Caco-2 (cell line): ENCODE measurements at regions not wholly inside any gene's neighbourhood (a gene's known extent, or its start where the extent isn't known, plus 50 kb on each side); places are given as distances from the start of the nearest gene placed in this dataset.

Experiments used
- BruUV-seq: library from RNA; stranded (reverse); fragments of 400-500 nt; replicated peaks from 2 replicates; lab custom pipeline; 2021; lab: Mats Ljungman, UMichigan
- CTCF ChIA-PET: fragments of 300-600 bp; sonication (Branson Sonifier 250); formaldehyde crosslinking; loops from one replicate; lab custom pipeline; 2022; ENCODE audit warnings: antibody characterized with exemption; lab: Charles Lee
- POLR2A ChIA-PET: fragments of 300-600 bp; sonication (Branson Sonifier 250); formaldehyde crosslinking; loops from one replicate; lab custom pipeline; 2022; ENCODE audit warnings: antibody characterized with exemption; lab: Charles Lee
- DNase-seq, 2 experiments: peaks; one replicate each; pipeline versions ENCODE4 v3.0.0 to v3.0.0-alpha.2; 2020 to 2022
- H3K27me3 ChIP-seq: replicated peaks from 2 replicates; pipeline ENCODE4 v1.6.0; 2011; ENCODE audit warnings: low read length; ENCODE audit not compliant: control insufficient read depth, insufficient read depth
- H3K36me3 ChIP-seq: 2 replicates; pipeline ENCODE4 v1.5.1; 2011; ENCODE audit warnings: low read length; ENCODE audit not compliant: control insufficient read depth, insufficient read depth
- H3K4me1 ChIP-seq: fragments of 250-450 bp; sonication (Bioruptor Pico); 2 replicates; pipeline ENCODE4 v1.5.1; 2020; ENCODE audit warnings: mild to moderate bottlenecking
- H3K4me3 ChIP-seq: 2 replicates; pipeline ENCODE4 v1.5.1; 2011; ENCODE audit warnings: low read depth, mild to moderate bottlenecking, control low read depth, low read length
- H3K9me3 ChIP-seq: fragments of 250-450 bp; sonication (Bioruptor Pico); 2 replicates; pipeline ENCODE4 v1.5.1; 2020; ENCODE audit warnings: mild to moderate bottlenecking, moderate library complexity
- H3K27ac Mint-ChIP-seq: one replicate; pipeline ENCODE4 v1.8.0; 2022; ENCODE audit warnings: mixed read lengths; ENCODE audit not compliant: unreplicated experiment
- H3K27me3 Mint-ChIP-seq: one replicate; pipeline ENCODE4 v1.8.0; 2022; ENCODE audit warnings: mixed read lengths; ENCODE audit not compliant: insufficient read depth, unreplicated experiment
- H3K36me3 Mint-ChIP-seq: one replicate; pipeline ENCODE4 v1.8.0; 2022; ENCODE audit warnings: mild to moderate bottlenecking, mixed read lengths; ENCODE audit not compliant: insufficient read depth, unreplicated experiment
- H3K4me1 Mint-ChIP-seq: one replicate; pipeline ENCODE4 v1.8.0; 2022; ENCODE audit warnings: low read depth, mixed read lengths; ENCODE audit not compliant: unreplicated experiment
- H3K4me3 Mint-ChIP-seq: one replicate; pipeline ENCODE4 v1.8.0; 2022; ENCODE audit warnings: mild to moderate bottlenecking, moderate library complexity, mixed read lengths; ENCODE audit not compliant: unreplicated experiment
- H3K9me3 Mint-ChIP-seq: one replicate; pipeline ENCODE4 v1.8.0; 2022; ENCODE audit warnings: mixed read lengths; ENCODE audit not compliant: unreplicated experiment
- intact Hi-C: fragments of 100-400 bp; cut with micrococcal nuclease; formaldehyde crosslinking; loops from one replicate; pipeline ENCODE4 v1.10.0; 2022; ENCODE audit not compliant: unreplicated experiment
- TF ChIP-seq, protein P1 (sequence below), 2 experiments: fragments of 200-600 bp in 1 of 2; IDR thresholded peaks; 1 replicate in 1 of 2; 2 replicates in 1 of 2; pipeline versions ENCODE4 v1.5.1 to v1.8.0; 2011 to 2022; ENCODE audit warnings: antibody characterized with exemption in 1 of 2, control low read depth in 1 of 2, inconsistent platforms in 1 of 2, low read depth in 1 of 2, low read length in 1 of 2, mild to moderate bottlenecking in 1 of 2, moderate library complexity in 1 of 2; ENCODE audit not compliant: insufficient read depth in 1 of 2, severe bottlenecking in 1 of 2, unreplicated experiment in 1 of 2

DNA sequence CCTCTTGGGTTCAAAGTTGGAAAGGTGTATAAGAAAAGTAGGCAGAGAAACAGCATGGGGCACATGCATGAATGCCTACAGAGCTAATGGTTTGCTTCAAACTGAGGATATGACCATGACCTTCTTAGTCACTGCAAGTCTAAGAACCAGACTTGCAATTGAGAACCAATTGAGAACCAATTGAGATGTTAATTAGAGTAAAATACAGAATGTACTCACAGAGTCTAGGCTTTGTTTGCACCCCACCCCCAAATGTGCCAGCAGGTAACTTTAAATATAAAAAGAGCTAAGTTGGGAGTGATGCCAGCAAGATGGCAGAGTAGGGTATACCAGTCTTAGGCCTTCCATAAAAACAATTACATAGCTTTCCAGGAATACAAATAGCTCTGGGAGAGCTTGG lies 227.3 kb upstream of the ALG10 start:
- BruUV-seq: no TSS peak
- Histone ChIP-seq H3K9me3 (no peaks in the 10 kb centered on the region), H3K4me1 (no peaks in the 10 kb centered on the region), H3K27me3 (no peaks in the 10 kb centered on the region), H3K36me3 (no peaks in the 10 kb centered on the region), H3K4me3 (no peak overlapping the region)
- POLR2A ChIA-PET: no interaction called here
- no peak for DNase-seq
- Mint-ChIP-seq H3K27ac (no peak overlapping the region), H3K4me3 (no peak overlapping the region), H3K9me3 (no peaks in the 10 kb centered on the region), H3K27me3 (no peaks in the 10 kb centered on the region), H3K4me1 (no peaks in the 10 kb centered on the region), H3K36me3 (no peaks in the 10 kb centered on the region)
- TF ChIP-seq, protein P1, sequence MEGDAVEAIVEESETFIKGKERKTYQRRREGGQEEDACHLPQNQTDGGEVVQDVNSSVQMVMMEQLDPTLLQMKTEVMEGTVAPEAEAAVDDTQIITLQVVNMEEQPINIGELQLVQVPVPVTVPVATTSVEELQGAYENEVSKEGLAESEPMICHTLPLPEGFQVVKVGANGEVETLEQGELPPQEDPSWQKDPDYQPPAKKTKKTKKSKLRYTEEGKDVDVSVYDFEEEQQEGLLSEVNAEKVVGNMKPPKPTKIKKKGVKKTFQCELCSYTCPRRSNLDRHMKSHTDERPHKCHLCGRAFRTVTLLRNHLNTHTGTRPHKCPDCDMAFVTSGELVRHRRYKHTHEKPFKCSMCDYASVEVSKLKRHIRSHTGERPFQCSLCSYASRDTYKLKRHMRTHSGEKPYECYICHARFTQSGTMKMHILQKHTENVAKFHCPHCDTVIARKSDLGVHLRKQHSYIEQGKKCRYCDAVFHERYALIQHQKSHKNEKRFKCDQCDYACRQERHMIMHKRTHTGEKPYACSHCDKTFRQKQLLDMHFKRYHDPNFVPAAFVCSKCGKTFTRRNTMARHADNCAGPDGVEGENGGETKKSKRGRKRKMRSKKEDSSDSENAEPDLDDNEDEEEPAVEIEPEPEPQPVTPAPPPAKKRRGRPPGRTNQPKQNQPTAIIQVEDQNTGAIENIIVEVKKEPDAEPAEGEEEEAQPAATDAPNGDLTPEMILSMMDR (IDR thresholded peaks at IDR 0.05; ENCODE audit: insufficient read depth in 1 of 2, low read depth in 1 of 2, low read length in 1 of 2, severe bottlenecking in 1 of 2, unreplicated experiment in 1 of 2): no peak
- CTCF ChIA-PET: no interaction called here
- intact Hi-C loops: no loop called here

DNA sequence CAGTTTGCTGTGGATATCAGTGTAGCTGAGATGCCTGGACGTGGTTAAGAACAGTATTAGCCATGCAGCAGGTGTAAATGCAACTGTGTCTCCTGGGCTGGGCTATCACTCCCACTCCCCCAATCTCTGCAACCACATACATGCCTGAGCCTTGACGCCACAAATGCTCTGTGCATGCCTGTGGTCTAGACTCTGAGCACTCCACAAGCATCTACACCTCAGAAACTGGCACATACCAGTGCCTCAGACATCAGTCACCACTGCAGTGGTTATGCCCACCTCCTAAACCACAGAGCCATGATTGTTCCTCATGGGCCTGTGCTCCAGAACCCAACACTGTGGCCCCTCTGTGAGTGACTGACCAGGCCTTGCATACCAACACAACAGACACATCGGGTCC lies 226.8 kb upstream of the ALG10 start:
- H3K36me3 Mint-ChIP-seq: no peaks in the 10 kb centered on the region
- POLR2A ChIA-PET: no interaction called here
- Histone ChIP-seq H3K4me1 (no peaks in the 10 kb centered on the region), H3K36me3 (no peaks in the 10 kb centered on the region), H3K4me3 (no peak overlapping the region), H3K27me3 (no peaks in the 10 kb centered on the region), H3K9me3 (no peaks in the 10 kb centered on the region)
- no peak for DNase-seq
- H3K27me3 Mint-ChIP-seq: no peaks in the 10 kb centered on the region
- BruUV-seq: no TSS peak
- intact Hi-C loops: no loop called here
- H3K4me3 Mint-ChIP-seq: no peak overlapping the region
- no peaks in the 10 kb centered on the region for H3K4me1 Mint-ChIP-seq
- TF ChIP-seq, protein P1 (IDR thresholded peaks at IDR 0.05; ENCODE audit: insufficient read depth in 1 of 2, low read depth in 1 of 2, low read length in 1 of 2, severe bottlenecking in 1 of 2, unreplicated experiment in 1 of 2): no peak
- H3K9me3 Mint-ChIP-seq: no peaks in the 10 kb centered on the region
- CTCF ChIA-PET: no interaction called here
- H3K27ac Mint-ChIP-seq: no peak overlapping the region

DNA sequence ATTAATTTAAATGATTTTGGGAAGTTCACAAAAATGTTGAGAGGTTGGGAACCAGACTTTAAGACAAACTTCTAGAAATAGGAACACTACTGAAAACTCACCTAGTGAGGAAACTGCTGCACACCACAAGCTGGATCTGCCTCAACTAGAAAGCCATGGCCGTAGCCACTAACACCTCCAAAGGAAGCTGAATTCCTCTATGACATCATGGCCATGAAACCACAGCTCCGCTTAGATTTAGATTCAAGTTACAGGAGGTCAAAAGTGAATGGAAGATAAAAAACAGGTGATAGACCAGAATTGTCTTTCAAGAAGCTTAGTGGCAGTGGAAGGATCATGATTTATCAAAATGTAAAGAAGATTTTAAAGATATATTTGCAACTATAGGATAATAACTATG lies 208.8 kb upstream of the ALG10 start:
- no peak for DNase-seq
- peaks cover 9% of the 10 kb centered on the region for H3K9me3 Mint-ChIP-seq
- H3K27me3 Mint-ChIP-seq: peaks cover 4% of the 10 kb centered on the region
- Histone ChIP-seq H3K9me3 (peaks cover 4% of the 10 kb centered on the region; the same call in 1 of the 2 replicates), H3K4me1 (no peaks in the 10 kb centered on the region), H3K4me3 (no peak overlapping the region), H3K36me3 (no peaks in the 10 kb centered on the region), H3K27me3 (no peaks in the 10 kb centered on the region)
- no peaks in the 10 kb centered on the region for H3K36me3 Mint-ChIP-seq
- no TSS peak for BruUV-seq
- H3K4me3 Mint-ChIP-seq: no peak overlapping the region
- intact Hi-C loops: no loop called here
- TF ChIP-seq, protein P1 (IDR thresholded peaks at IDR 0.05; ENCODE audit: insufficient read depth in 1 of 2, low read depth in 1 of 2, low read length in 1 of 2, severe bottlenecking in 1 of 2, unreplicated experiment in 1 of 2): no peak
- H3K27ac Mint-ChIP-seq: no peak overlapping the region
- ChIA-PET POLR2A (no interaction called here), CTCF (no interaction called here)
- no peaks in the 10 kb centered on the region for H3K4me1 Mint-ChIP-seq
